ENCODE measurements at regions not wholly inside any gene's neighbourhood (a gene's known extent, or its start where the extent isn't known, plus 50 kb on each side); places are given as distances from the start of the nearest gene placed in this dataset.

GRCh38 chr17:10956821-10957220 lies 118.9 kb upstream of the PIRT start:
- TF ChIP-seq HNF4A (conservative IDR thresholded peaks at IDR 0.05) (no peak), ZBTB33 (IDR thresholded peaks at IDR 0.05) (no peak), EGR1 (IDR thresholded peaks at IDR 0.05; ENCODE audit: low read depth in 2 of 2) (no peak), CTCF (IDR thresholded peaks at IDR 0.05; ENCODE audit: low read depth, low read length, missing input control) (no peak), TAF1 (conservative IDR thresholded peaks at IDR 0.05) (no peak), ATF3 (IDR thresholded peaks at IDR 0.05) (no peak), MAX (IDR thresholded peaks at IDR 0.05) (no peak)
